GM06990 (cell line): ENCODE measurements at regions not wholly inside any gene's neighbourhood (a gene's known extent, or its start where the extent isn't known, plus 50 kb on each side); places are given as distances from the start of the nearest gene placed in this dataset.

ENCODE experiments used
- DNase-seq: peaks from one replicate; pipeline ENCODE4 v3.0.0-alpha.2; 2011; ENCODE audit not compliant: insufficient read length; ENCODE audit errors: extremely low read depth
- H3K27me3 ChIP-seq: replicated peaks from 2 replicates; pipeline ENCODE4 v1.6.0; 2011; ENCODE audit warnings: low read length; ENCODE audit not compliant: control insufficient read depth, insufficient read depth
- H3K36me3 ChIP-seq: 2 replicates; pipeline ENCODE4 v1.5.1; 2011; ENCODE audit warnings: low read length; ENCODE audit not compliant: control insufficient read depth, insufficient read depth
- H3K4me3 ChIP-seq: replicated peaks from 2 replicates; pipeline ENCODE4 v1.5.1; 2011; ENCODE audit warnings: low read depth, mild to moderate bottlenecking, control low read depth, low read length
- CTCF ChIP-seq: IDR thresholded peaks from 2 replicates; pipeline ENCODE4 v1.5.1; 2011; ENCODE audit warnings: low read length, control low read depth, mild to moderate bottlenecking, inconsistent platforms; ENCODE audit not compliant: insufficient read depth, poor library complexity, severe bottlenecking

GRCh38 chr13:97856304-97856675 is 97.2 kb upstream of the IPO5 start:
- TF ChIP-seq CTCF, result no peak
- H3K27me3 ChIP-seq, result no peaks in the 10 kb centered on the region; the same call in 1 of the 2 replicates
- no peak overlapping the region for H3K4me3 ChIP-seq
- no peaks in the 10 kb centered on the region for H3K36me3 ChIP-seq
- no peak for DNase-seq

- DNase-seq, result no peak
Observed at GRCh38 chr13:97858161-97858560, 95.3 kb upstream of the IPO5 start.

GRCh38 chr13:97866346-97866745 is 87.1 kb upstream of the IPO5 start:
- Histone ChIP-seq H3K4me3 (no peak overlapping the region), H3K27me3 (no peaks in the 10 kb centered on the region), H3K36me3 (no peaks in the 10 kb centered on the region)
- DNase-seq, result no peak
- TF ChIP-seq CTCF, result no peak

More at GRCh38 chr13:97858161-97858560, 95.3 kb upstream of the IPO5 start:
- Histone ChIP-seq H3K27me3 (no peaks in the 10 kb centered on the region; the same call in 1 of the 2 replicates), H3K4me3 (no peak overlapping the region), H3K36me3 (no peaks in the 10 kb centered on the region)
- TF ChIP-seq CTCF, result no peak

GRCh38 chr13:97866751-97867150 is 86.7 kb upstream of the IPO5 start:
- Histone ChIP-seq H3K27me3 (no peaks in the 10 kb centered on the region), H3K4me3 (no peak overlapping the region), H3K36me3 (no peaks in the 10 kb centered on the region)
- no peak for TF ChIP-seq CTCF
- no peak for DNase-seq

GRCh38 chr13:97873398-97873797 is 80.1 kb upstream of the IPO5 start:
- no peak for DNase-seq
- no peak for TF ChIP-seq CTCF
- H3K4me3 ChIP-seq, result no peak overlapping the region

GRCh38 chr13:97875218-97875617 is 78.3 kb upstream of the IPO5 start:
- Histone ChIP-seq H3K4me3 (no peak overlapping the region), H3K36me3 (no peaks in the 10 kb centered on the region), H3K27me3 (no peaks in the 10 kb centered on the region; the same call in none of the 2 replicates)
- DNase-seq, result no peak
- no peak for TF ChIP-seq CTCF

More at GRCh38 chr13:97873398-97873797, 80.1 kb upstream of the IPO5 start:
- Histone ChIP-seq H3K36me3 (no peaks in the 10 kb centered on the region), H3K27me3 (no peaks in the 10 kb centered on the region; the same call in 1 of the 2 replicates)
